Calu3 (cell line): ENCODE measurements at regions not wholly inside any gene's neighbourhood (a gene's known extent, or its start where the extent isn't known, plus 50 kb on each side); places are given as distances from the start of the nearest gene placed in this dataset.

Source experiments
- BruUV-seq: library from RNA; stranded (reverse); fragments of 400-500 nt; replicated peaks from 2 replicates; lab custom pipeline; 2021; lab: Mats Ljungman, UMichigan
- CTCF ChIA-PET: fragments of 300-600 bp; sonication (Branson Sonifier 250); formaldehyde crosslinking; loops from one replicate; lab custom pipeline; 2022; ENCODE audit warnings: antibody characterized with exemption; lab: Charles Lee
- DNase-seq: peaks from one replicate; pipeline ENCODE4 v3.0.0; 2022
- H3K27ac Mint-ChIP-seq: one replicate; pipeline ENCODE4 v1.8.0; 2022; ENCODE audit warnings: mixed read lengths; ENCODE audit not compliant: unreplicated experiment
- H3K27me3 Mint-ChIP-seq: one replicate; pipeline ENCODE4 v1.8.0; 2022; ENCODE audit warnings: mixed read lengths; ENCODE audit not compliant: unreplicated experiment
- H3K36me3 Mint-ChIP-seq: one replicate; pipeline ENCODE4 v1.8.0; 2022; ENCODE audit warnings: mild to moderate bottlenecking, moderate library complexity, mixed read lengths; ENCODE audit not compliant: insufficient read depth, unreplicated experiment
- H3K4me1 Mint-ChIP-seq: one replicate; pipeline ENCODE4 v1.8.0; 2022; ENCODE audit warnings: mild to moderate bottlenecking, low read depth, mixed read lengths; ENCODE audit not compliant: unreplicated experiment
- H3K4me3 Mint-ChIP-seq: one replicate; pipeline ENCODE4 v1.8.0; 2022; ENCODE audit warnings: mild to moderate bottlenecking, low read depth, moderate library complexity, mixed read lengths; ENCODE audit not compliant: unreplicated experiment
- H3K9me3 Mint-ChIP-seq: one replicate; pipeline ENCODE4 v1.8.0; 2022; ENCODE audit warnings: low read depth, mixed read lengths; ENCODE audit not compliant: unreplicated experiment
- intact Hi-C: fragments of 100-400 bp; cut with micrococcal nuclease; formaldehyde crosslinking; loops from one replicate; pipeline ENCODE4 v1.10.0; 2022; ENCODE audit not compliant: unreplicated experiment
- TF ChIP-seq, protein P1 (sequence below): fragments of 200-600 bp; IDR thresholded peaks from one replicate; pipeline ENCODE4 v1.8.0; 2022; ENCODE audit warnings: antibody characterized with exemption; ENCODE audit not compliant: unreplicated experiment

DNA sequence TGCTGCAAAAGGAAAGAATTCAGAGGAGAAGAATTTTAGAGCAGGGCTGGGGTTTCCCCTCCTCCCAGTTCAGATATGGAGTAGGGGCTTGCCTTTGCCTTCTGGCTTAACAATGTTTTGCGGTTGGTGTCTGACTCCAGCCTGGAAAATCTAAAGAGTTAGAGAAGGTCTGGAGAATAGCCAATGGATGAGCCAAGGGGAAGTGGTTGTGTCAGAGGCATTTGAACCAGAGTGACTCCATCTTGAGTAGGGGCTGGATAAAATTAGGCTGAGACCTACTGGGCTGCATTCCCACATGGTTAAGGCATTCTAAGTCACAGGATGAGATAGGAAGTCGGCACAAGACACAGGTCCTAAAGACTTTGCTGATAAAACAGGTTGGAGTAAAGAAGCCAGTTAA lies 133.7 kb downstream of the DIRAS2 start:
- H3K9me3 Mint-ChIP-seq, result peaks cover 2% of the 10 kb centered on the region
- CTCF ChIA-PET, result no interaction called here
- H3K27ac Mint-ChIP-seq, result no peak overlapping the region

DNA sequence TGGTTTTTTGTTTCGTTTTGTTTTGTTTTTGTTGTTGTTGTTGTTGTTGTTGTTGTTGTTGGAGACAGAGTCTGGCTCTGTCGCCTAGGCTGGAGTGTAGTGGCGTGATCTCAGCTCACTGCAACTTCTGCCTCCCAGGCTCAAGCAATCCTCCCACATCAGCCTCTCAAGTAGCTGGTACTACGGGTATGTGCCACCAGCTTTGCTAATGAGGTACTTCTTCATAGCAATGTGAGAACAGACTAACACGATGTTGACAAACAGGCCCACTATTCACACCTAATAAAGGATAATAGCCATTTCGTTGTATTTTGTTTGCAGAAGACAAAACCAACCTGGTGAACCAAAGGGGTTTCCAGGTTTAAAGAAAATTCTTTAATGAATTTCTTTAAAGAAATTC lies 130.9 kb downstream of the DIRAS2 start:
- Mint-ChIP-seq H3K9me3 (peaks cover 2% of the 10 kb centered on the region), H3K27ac (no peak overlapping the region), H3K4me1 (peaks cover 15% of the 10 kb centered on the region), H3K27me3 (no peaks in the 10 kb centered on the region), H3K36me3 (no peaks in the 10 kb centered on the region), H3K4me3 (no peak overlapping the region)
- intact Hi-C loops, result no loop called here
- CTCF ChIA-PET, result no interaction called here
- no peak for DNase-seq
- TF ChIP-seq, protein P1, sequence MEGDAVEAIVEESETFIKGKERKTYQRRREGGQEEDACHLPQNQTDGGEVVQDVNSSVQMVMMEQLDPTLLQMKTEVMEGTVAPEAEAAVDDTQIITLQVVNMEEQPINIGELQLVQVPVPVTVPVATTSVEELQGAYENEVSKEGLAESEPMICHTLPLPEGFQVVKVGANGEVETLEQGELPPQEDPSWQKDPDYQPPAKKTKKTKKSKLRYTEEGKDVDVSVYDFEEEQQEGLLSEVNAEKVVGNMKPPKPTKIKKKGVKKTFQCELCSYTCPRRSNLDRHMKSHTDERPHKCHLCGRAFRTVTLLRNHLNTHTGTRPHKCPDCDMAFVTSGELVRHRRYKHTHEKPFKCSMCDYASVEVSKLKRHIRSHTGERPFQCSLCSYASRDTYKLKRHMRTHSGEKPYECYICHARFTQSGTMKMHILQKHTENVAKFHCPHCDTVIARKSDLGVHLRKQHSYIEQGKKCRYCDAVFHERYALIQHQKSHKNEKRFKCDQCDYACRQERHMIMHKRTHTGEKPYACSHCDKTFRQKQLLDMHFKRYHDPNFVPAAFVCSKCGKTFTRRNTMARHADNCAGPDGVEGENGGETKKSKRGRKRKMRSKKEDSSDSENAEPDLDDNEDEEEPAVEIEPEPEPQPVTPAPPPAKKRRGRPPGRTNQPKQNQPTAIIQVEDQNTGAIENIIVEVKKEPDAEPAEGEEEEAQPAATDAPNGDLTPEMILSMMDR, result no peak
- no TSS peak for BruUV-seq

More for the DNA sequence above, 133.7 kb downstream of the DIRAS2 start:
- no peak overlapping the region for H3K4me3 Mint-ChIP-seq
- no peak for DNase-seq
- H3K36me3 Mint-ChIP-seq, result no peaks in the 10 kb centered on the region
- intact Hi-C loops, result no loop called here
- TF ChIP-seq, protein P1, result no peak
- no peaks in the 10 kb centered on the region for H3K27me3 Mint-ChIP-seq
- no peaks in the 10 kb centered on the region for H3K4me1 Mint-ChIP-seq
- BruUV-seq, result no TSS peak

DNA sequence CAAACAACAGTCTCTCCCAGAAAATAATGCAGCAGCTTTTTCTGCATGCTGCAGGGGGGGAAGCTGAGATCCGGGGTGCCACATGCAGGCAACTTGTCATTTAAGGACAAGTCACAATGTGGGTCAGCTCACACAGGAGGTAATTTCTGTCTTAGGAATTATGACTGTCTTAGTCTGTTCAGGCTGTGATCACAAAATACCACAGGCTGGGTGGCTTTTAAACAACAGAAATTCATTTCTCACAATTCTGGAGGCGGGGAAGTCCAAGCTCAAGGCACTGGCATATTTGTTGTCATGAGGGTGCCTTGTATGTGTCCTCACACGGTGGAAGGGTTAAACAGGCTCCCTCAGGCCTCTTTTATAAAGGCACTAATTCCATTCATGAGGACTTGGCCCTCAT lies 127.7 kb downstream of the DIRAS2 start:
- BruUV-seq, result no TSS peak
- no peak for DNase-seq
- Mint-ChIP-seq H3K27ac (no peak overlapping the region), H3K36me3 (peaks cover 5% of the 10 kb centered on the region), H3K9me3 (peaks cover 2% of the 10 kb centered on the region), H3K4me3 (no peak overlapping the region), H3K4me1 (peaks cover 24% of the 10 kb centered on the region), H3K27me3 (no peaks in the 10 kb centered on the region)
- TF ChIP-seq, protein P1, result no peak
- CTCF ChIA-PET, result no interaction called here
- intact Hi-C loops, result no loop called here

DNA sequence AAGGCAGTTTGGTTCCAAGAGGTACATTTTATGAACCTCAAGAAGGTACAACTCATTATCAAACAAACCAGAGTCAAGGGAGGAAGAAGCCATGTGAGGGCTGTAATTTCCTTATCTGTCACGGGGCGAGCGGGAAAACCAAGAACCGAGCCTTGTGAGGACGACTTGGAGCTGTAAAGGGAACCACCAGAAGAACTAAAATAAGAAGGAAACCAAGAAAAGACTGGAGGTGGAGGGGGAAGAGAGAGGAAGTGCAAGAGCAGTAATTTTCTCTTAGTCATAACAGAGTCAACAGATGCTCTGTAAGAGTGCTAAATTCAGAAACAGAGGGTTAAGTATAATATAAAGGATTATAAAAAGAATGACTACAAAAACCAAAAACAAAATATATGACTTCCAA lies 127.1 kb downstream of the DIRAS2 start:
- CTCF ChIA-PET, result no interaction called here
- TF ChIP-seq, protein P1, result no peak
- H3K9me3 Mint-ChIP-seq, result peaks cover 2% of the 10 kb centered on the region
- BruUV-seq, result no TSS peak
- H3K4me3 Mint-ChIP-seq, result no peak overlapping the region
- intact Hi-C loops, result no loop called here
- no peak for DNase-seq
- H3K36me3 Mint-ChIP-seq, result peaks cover 5% of the 10 kb centered on the region
- H3K27ac Mint-ChIP-seq, result no peak overlapping the region
- peaks cover 24% of the 10 kb centered on the region for H3K4me1 Mint-ChIP-seq
- no peaks in the 10 kb centered on the region for H3K27me3 Mint-ChIP-seq
